K562 (cell line): ENCODE measurements at regions not wholly inside any gene's neighbourhood (a gene's known extent, or its start where the extent isn't known, plus 50 kb on each side); places are given as distances from the start of the nearest gene placed in this dataset.
A peak's percentile ranks its signal among the peaks of the same experiment; 100 is the strongest.

Experiments
- ATAC-seq: fragments of 200-7000 bp; cut with Tn5 transposase; 3 replicates; pipeline ENCODE4 v1.9.1; 2020; ENCODE audit warnings: moderate library complexity
- BruUV-seq: library from RNA; stranded (reverse); fragments of 400-500 nt; replicated peaks from 2 replicates; lab custom pipeline; 2021; lab: Mats Ljungman, UMichigan
- CTCF ChIA-PET: fragments of 300-600 bp; formaldehyde crosslinking; extraction: SDS; loops from one replicate; lab custom pipeline; 2021; ENCODE audit warnings: low intra/inter-chr PET ratio; lab: Yijun Ruan, JAX
- POLR2A ChIA-PET: fragments of 300-600, 350-650 bp; sonication (Branson Sonifier 250); formaldehyde crosslinking; extraction: SDS; loops from one replicate; lab custom pipeline; 2021; ENCODE audit warnings: antibody characterized with exemption, inconsistent platforms; lab: Yijun Ruan, JAX
- DNase-seq, 4 experiments: peaks; one replicate each; pipeline versions ENCODE4 v3.0.0 to v3.0.0-alpha.2; 2011 to 2018; ENCODE audit warnings: low spot score in 3 of 4, mixed read lengths in 3 of 4; ENCODE audit errors: extremely low read depth in 1 of 4
- FAIRE-seq: peaks from 2 replicates; lab custom pipeline; 2011; peaks lifted over from hg19 to GRCh38; lab: Jason Lieb, UNC
- H2AFZ ChIP-seq: 2 replicates; pipeline ENCODE4 v1.6.0; 2011; ENCODE audit warnings: low read depth, low read length, control low read depth, inconsistent platforms
- H3K27ac ChIP-seq: fragments of 200-600 bp; 3 replicates; pipeline ENCODE4 v1.8.0; 2011; ENCODE audit warnings: low read depth, mild to moderate bottlenecking, control low read depth, inconsistent platforms, low read length, moderate library complexity, mixed read lengths; ENCODE audit errors: extremely low read depth
- H3K27me3 ChIP-seq, 2 experiments: fragments of 300-600 bp in 1 of 2; 2 replicates in 1 of 2; 3 replicates in 1 of 2; pipeline versions ENCODE4 v1.6.0 to v1.8.0; 2011; ENCODE audit warnings: inconsistent platforms in 2 of 2, low read length in 2 of 2, mild to moderate bottlenecking in 1 of 2, mixed read lengths in 1 of 2, moderate library complexity in 1 of 2; ENCODE audit not compliant: control insufficient read depth in 2 of 2, insufficient read depth in 2 of 2
- H3K36me3 ChIP-seq: fragments of 300-600 bp; 3 replicates; pipeline ENCODE4 v1.8.0; 2011; ENCODE audit warnings: mild to moderate bottlenecking, low read length, inconsistent platforms; ENCODE audit not compliant: control insufficient read depth, insufficient read depth
- H3K4me1 ChIP-seq, 2 experiments: fragments of 200-600 bp in 1 of 2; replicated peaks in 1 of 2; 2 replicates in 1 of 2; 3 replicates in 1 of 2; pipeline versions ENCODE4 v1.5.1 to v1.8.0; 2011; ENCODE audit warnings: inconsistent platforms in 2 of 2, low read length in 2 of 2, mild to moderate bottlenecking in 1 of 2, mixed read lengths in 1 of 2, moderate library complexity in 1 of 2; ENCODE audit not compliant: control insufficient read depth in 2 of 2, insufficient read depth in 2 of 2
- H3K4me2 ChIP-seq: 2 replicates; pipeline ENCODE4 v1.6.1; 2011; ENCODE audit warnings: low read length, control low read depth, inconsistent platforms, mixed read lengths; ENCODE audit not compliant: insufficient read depth
- H3K4me3 ChIP-seq: fragments of 200-600 bp; sonication (generic), shearing (Covaris generic); 2 replicates; pipeline ENCODE4 v1.5.1; 2016; ENCODE audit warnings: control low read depth, inconsistent platforms
- H3K79me2 ChIP-seq: fragments of 200-600 bp; 3 replicates; pipeline ENCODE4 v1.8.0; 2011; ENCODE audit warnings: low read length, inconsistent platforms; ENCODE audit not compliant: control insufficient read depth, insufficient read depth
- H3K9ac ChIP-seq, 2 experiments: 2 replicates each; pipeline versions ENCODE4 v1.6.0 to v1.6.1; 2011; ENCODE audit warnings: low read depth in 2 of 2, low read length in 2 of 2, control low read depth in 1 of 2, inconsistent platforms in 1 of 2, mild to moderate bottlenecking in 1 of 2, mixed read lengths in 1 of 2; ENCODE audit not compliant: insufficient read depth in 1 of 2
- H3K9me1 ChIP-seq: one replicate; pipeline ENCODE4 v1.6.0; 2011; ENCODE audit warnings: inconsistent platforms, mild to moderate bottlenecking, low read length, moderate library complexity; ENCODE audit not compliant: control insufficient read depth, insufficient read depth
- H3K9me3 ChIP-seq: replicated peaks from 2 replicates; pipeline ENCODE4 v1.5.1; 2011; ENCODE audit warnings: low read depth, low read length, inconsistent platforms; ENCODE audit not compliant: control insufficient read depth, insufficient read depth
- H4K20me1 ChIP-seq: replicated peaks from 2 replicates; pipeline ENCODE4 v1.6.1; 2011; ENCODE audit warnings: low read length, inconsistent platforms, mixed read lengths; ENCODE audit not compliant: control insufficient read depth, insufficient read depth
- ARID1B ChIP-seq: fragments of 450-650 bp; IDR thresholded peaks from 2 replicates; pipeline ENCODE4 v1.6.1; 2016; ENCODE audit warnings: antibody characterized with exemption, mild to moderate bottlenecking, inconsistent platforms
- ARNT ChIP-seq, 2 experiments: fragments of 450-650 bp; IDR thresholded peaks; 2 replicates each; pipeline ENCODE4 v1.6.1; 2016; ENCODE audit warnings: mild to moderate bottlenecking in 1 of 2
- CBFA2T2 ChIP-seq: fragments of 450-650 bp; conservative IDR thresholded peaks from 2 replicates; pipeline ENCODE4 v1.6.1; 2017; ENCODE audit warnings: mild to moderate bottlenecking
- CBFA2T3 ChIP-seq: fragments of 450-650 bp; IDR thresholded peaks from 2 replicates; pipeline ENCODE4 v1.6.1; 2017
- CLOCK ChIP-seq: fragments of 250-450 bp; sonication (Bioruptor Pico); IDR thresholded peaks from 2 replicates; pipeline ENCODE4 v1.4.0; 2020; ENCODE audit warnings: mild to moderate bottlenecking, moderate library complexity, borderline replicate concordance
- FOSL1 ChIP-seq: fragments of 200-800 bp; sonication (Bioruptor generic); conservative IDR thresholded peaks from 2 replicates; pipeline ENCODE4 v1.6.1; 2016; ENCODE audit warnings: missing genetic modification characterization, missing compliant biosample characterization
- GABPA ChIP-seq: fragments of 200-800 bp; sonication (Bioruptor generic); conservative IDR thresholded peaks from 2 replicates; pipeline ENCODE4 v1.6.1; 2016; ENCODE audit warnings: low read depth, missing genetic modification characterization, missing compliant biosample characterization
- JUND ChIP-seq, 2 experiments: IDR thresholded peaks; 2 replicates in 1 of 2; 3 replicates in 1 of 2; pipeline ENCODE4 v1.6.1; 2011; ENCODE audit warnings: borderline replicate concordance in 2 of 2, low read depth in 2 of 2, low read length in 2 of 2, improper control_type of control experiment in 1 of 2, missing biosample characterization in 1 of 2, missing genetic modification characterization in 1 of 2, missing genetic modification reagents in 1 of 2
- KDM2B ChIP-seq: fragments of 250-450 bp; sonication (Bioruptor Pico); IDR thresholded peaks from 2 replicates; pipeline ENCODE4 v1.8.0; 2021; ENCODE audit warnings: mild to moderate bottlenecking, moderate library complexity
- MEIS2 ChIP-seq: fragments of 450-650 bp; IDR thresholded peaks from 2 replicates; pipeline ENCODE4 v1.6.1; 2014; ENCODE audit warnings: mild to moderate bottlenecking; ENCODE audit not compliant: partially characterized antibody
- MLX ChIP-seq, 2 experiments: fragments of 450-650 bp in 1 of 2; sonication (generic) in 1 of 2; formaldehyde crosslinking; conservative IDR thresholded peaks; 2 replicates each; pipeline versions ENCODE4 v1.4.0 to v1.8.1; 2020 to 2022; ENCODE audit warnings: mild to moderate bottlenecking in 1 of 2, missing genetic modification reagents in 1 of 2
- NR2C2 ChIP-seq, 2 experiments: fragments of 200-800 bp in 1 of 2; sonication (Bioruptor generic) in 1 of 2; sonication (generic) in 1 of 2; formaldehyde crosslinking in 1 of 2; IDR thresholded peaks; 2 replicates each; pipeline versions ENCODE4 v1.6.1 to v1.8.0; 2016 to 2022; ENCODE audit warnings: mild to moderate bottlenecking in 1 of 2, missing compliant biosample characterization in 1 of 2, missing genetic modification characterization in 1 of 2, missing genetic modification reagents in 1 of 2
- PRDM10 ChIP-seq: fragments of 450-650 bp; IDR thresholded peaks from 2 replicates; pipeline ENCODE4 v1.6.1; 2018; ENCODE audit not compliant: partially characterized antibody
- ZC3H11A ChIP-seq: IDR thresholded peaks from 2 replicates; pipeline ENCODE4 v1.6.1; 2012; ENCODE audit warnings: low read depth, low read length, improper control_type of control experiment
- WGBS: fragments of 100-300 bp; shearing (Covaris generic); methylation state at CpG from one replicate; pipeline ENCODE4 v1.1.6; 2016; ENCODE audit warnings: low coverage, mixed read lengths; ENCODE audit not compliant: insufficient coverage; ENCODE audit errors: missing lambda C conversion rate; 5-methylcytosine and 5-hydroxymethylcytosine counted together
- in situ Hi-C: fragments of 300-500 bp; cut with MboI; formaldehyde crosslinking; loops from 4 replicates; pipeline ENCODE4 v1.15.0; 2018; ENCODE audit warnings: inconsistent platforms, mixed read lengths
- intact Hi-C: fragments of 100-400 bp; cut with micrococcal nuclease; formaldehyde crosslinking; loops from 2 replicates; pipeline ENCODE4 v1.14.2; 2022

GRCh38 chr5:58314356-58315210, 145.3 kb downstream of the PLK2 start:
- Histone ChIP-seq H3K9me1 (no peaks in the 10 kb centered on the region), H4K20me1 (no peaks in the 10 kb centered on the region), H3K27ac (peak overlapping the region; percentile 15; the same call in 1 of the 3 replicates), H3K79me2 (no peaks in the 10 kb centered on the region), H3K9ac (no peak overlapping the region), H3K4me1 (no peaks in the 10 kb centered on the region; a peak in 1 of 5 replicates), H3K4me3 (no peak overlapping the region), H2AFZ (no peak overlapping the region), H3K36me3 (no peaks in the 10 kb centered on the region), H3K4me2 (no peak overlapping the region), H3K9me3 (no peaks in the 10 kb centered on the region), H3K27me3 (no peaks in the 10 kb centered on the region)
- intact Hi-C loops = no loop called here
- ATAC-seq = no peak
- BruUV-seq = no TSS peak
- in situ Hi-C loops = no loop called here
- ChIA-PET POLR2A (interaction anchor here (0.9 kb wide), 1 partner anchor 81 kb away, joined by 3 read pairs; no protein-coding TSS in a partner anchor), CTCF (no interaction called here)
- TF ChIP-seq GABPA (tag) (no peak), CLOCK (CRISPR knock-in tag) (no peak), NR2C2 (CRISPR knock-in tag; IDR thresholded peaks at IDR 0.05) (no peak), NR2C2 (tag; IDR thresholded peaks at IDR 0.05) (no peak), CBFA2T3 (peak; percentile 68), CBFA2T2 (peak; percentile 43), MLX (CRISPR knock-in tag; conservative IDR thresholded peaks at IDR 0.05) (no peak), FOSL1 (tag) (0 out of 2 replicates have a peak, but pooled peaks have one; percentile 13), JUND (IDR thresholded peaks at IDR 0.05; ENCODE audit: borderline replicate concordance, low read depth, low read length) (no peak), JUND (tag; IDR thresholded peaks at IDR 0.05; ENCODE audit: borderline replicate concordance, low read depth, low read length) (no peak), ARID1B (peak; percentile 32; the same call in 1 of the 2 replicates), ARNT (IDR thresholded peaks at IDR 0.05) (no peak), MEIS2 (peak; percentile 58), ZC3H11A (no peak), KDM2B (no peak), PRDM10 (no peak)
- FAIRE-seq = no peak
- WGBS = 5% methylated on average over 4 of the region's 4 CpGs
- DNase-seq = no peak
